Tibial nerve (tissue), 4 donors: ENCODE measurements at regions not wholly inside any gene's neighbourhood (a gene's known extent, or its start where the extent isn't known, plus 50 kb on each side); places are given as distances from the start of the nearest gene placed in this dataset.

ENCODE experiments used
- CTCF ChIP-seq, 5 experiments: fragments of 200-600 bp in 3 of 5; fragments of 450-650 bp in 2 of 5; sonication (generic) in 3 of 5; IDR thresholded peaks; one replicate each; pipeline ENCODE4 v1.5.1; 2016 to 2019; ENCODE audit warnings: antibody characterized with exemption in 5 of 5, mild to moderate bottlenecking in 3 of 5, moderate library complexity in 2 of 5
- EP300 ChIP-seq, 2 donors: sonication (generic); formaldehyde crosslinking; IDR thresholded peaks; one replicate each; pipeline ENCODE4 v1.6.1; 2017; ENCODE audit warnings: antibody characterized with exemption in 2 of 2, mild to moderate bottlenecking in 1 of 2
- POLR2A ChIP-seq, 2 donors: fragments of 450-650 bp; IDR thresholded peaks; one replicate each; pipeline ENCODE4 v1.6.1; 2017; ENCODE audit warnings: antibody characterized with exemption in 2 of 2, mild to moderate bottlenecking in 2 of 2, moderate library complexity in 2 of 2

- TF ChIP-seq POLR2A (IDR thresholded peaks at IDR 0.05) = no peak
- TF ChIP-seq CTCF (IDR thresholded peaks at IDR 0.05) = no peak
- TF ChIP-seq EP300 (IDR thresholded peaks at IDR 0.05) = no peak
These were observed 173.1 kb upstream of the SLIT2 start for GRCh38 chr4:20078644-20079043.
